Prostate gland (tissue), 2 donors: ENCODE measurements at regions not wholly inside any gene's neighbourhood (a gene's known extent, or its start where the extent isn't known, plus 50 kb on each side); places are given as distances from the start of the nearest gene placed in this dataset.

Source experiments
- DNase-seq: peaks from one replicate; pipeline ENCODE4 v3.0.0-alpha.2; 2019; ENCODE audit warnings: low spot score
- H3K27ac ChIP-seq, 2 donors: fragments of 200-600 bp; sonication (generic); 2 replicates each; pipeline ENCODE4 v1.5.1; 2017 to 2019
- H3K27me3 ChIP-seq: fragments of 200-600 bp; sonication (generic); replicated peaks from 2 replicates; pipeline ENCODE4 v1.5.1; 2019; ENCODE audit not compliant: insufficient read depth
- H3K36me3 ChIP-seq, 2 donors: fragments of 200-600 bp; sonication (generic); 1 replicate in 1 of 2; 2 replicates in 1 of 2; pipeline versions ENCODE4 v1.5.1 to v1.8.1; 2017 to 2019
- H3K4me1 ChIP-seq: fragments of 200-600 bp; sonication (generic); replicated peaks from 2 replicates; pipeline ENCODE4 v1.5.1; 2019
- H3K4me3 ChIP-seq, 2 donors: fragments of 200-600 bp; sonication (generic); 2 replicates each; pipeline ENCODE4 v1.5.1; 2017 to 2019
- H3K9me3 ChIP-seq: fragments of 200-600 bp; sonication (generic); 2 replicates; pipeline ENCODE4 v1.5.1; 2017
- CTCF ChIP-seq, 4 experiments: fragments of 200-600 bp in 2 of 4; fragments of 450-650 bp in 2 of 4; sonication (generic) in 2 of 4; IDR thresholded peaks; 1 replicate in 3 of 4; 2 replicates in 1 of 4; pipeline ENCODE4 v1.5.1; 2016 to 2019; ENCODE audit warnings: antibody characterized with exemption in 4 of 4, mild to moderate bottlenecking in 2 of 4, moderate library complexity in 2 of 4
- POLR2A ChIP-seq: fragments of 450-650 bp; IDR thresholded peaks from one replicate; pipeline ENCODE4 v1.6.1; 2016; ENCODE audit warnings: antibody characterized with exemption, mild to moderate bottlenecking
- POLR2AphosphoS5 ChIP-seq: sonication (generic); formaldehyde crosslinking; IDR thresholded peaks from one replicate; pipeline ENCODE4 v1.6.1; 2017; ENCODE audit warnings: antibody characterized with exemption
- WGBS: methylation state at CpG from one replicate; pipeline ENCODE4 v1.1.5; 2018; 5-methylcytosine and 5-hydroxymethylcytosine counted together
- intact Hi-C: fragments of 100-400 bp; cut with DNase I; formaldehyde crosslinking; loops from one replicate; pipeline ENCODE4 v1.14.2; 2022

DNA sequence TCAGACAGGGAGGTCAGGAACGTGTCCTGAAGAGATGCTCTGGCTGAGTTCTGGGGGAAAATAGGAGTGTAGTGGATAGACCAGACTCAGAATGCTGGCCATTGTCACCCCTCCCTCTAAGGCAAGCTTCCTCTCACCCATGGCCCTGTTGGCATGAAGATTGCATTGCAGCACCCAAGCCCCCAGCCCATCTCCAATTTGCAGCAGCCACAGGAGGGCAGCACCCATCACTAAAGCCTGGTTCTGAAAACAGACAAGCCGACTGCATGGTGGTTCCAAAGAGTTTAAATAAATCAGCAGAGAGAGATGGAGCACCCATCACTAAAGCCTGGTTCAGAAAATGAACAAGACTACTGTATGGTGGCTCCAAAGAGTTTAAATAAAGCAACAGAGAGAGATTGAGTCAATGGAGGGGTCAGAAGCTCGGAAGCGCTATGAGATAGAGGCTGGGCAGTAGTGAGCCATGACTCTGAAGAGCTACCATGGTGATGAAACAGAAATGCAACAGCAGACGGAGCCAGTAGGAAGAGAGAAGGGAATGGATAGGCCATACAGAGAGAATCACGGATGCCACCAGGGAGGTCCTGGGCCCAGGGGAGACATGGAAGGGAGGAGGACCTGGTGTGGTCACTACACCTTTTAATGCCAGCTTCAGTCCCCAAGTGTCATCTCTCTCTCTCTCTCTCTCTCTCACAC, 237.9 kb upstream of the MYO3A start:
- Histone ChIP-seq H3K27ac (no peak overlapping the region), H3K4me1 (no peaks in the 10 kb centered on the region), H3K4me3 (no peak overlapping the region), H3K36me3 (no peaks in the 10 kb centered on the region), H3K9me3 (no peaks in the 10 kb centered on the region), H3K27me3 (no peaks in the 10 kb centered on the region)
- 88% methylated on average over 6 of the region's 6 CpGs for WGBS
- DNase-seq: no peak
- intact Hi-C loops: no loop called here
- TF ChIP-seq POLR2A (no peak), CTCF (IDR thresholded peaks at IDR 0.05) (no peak), POLR2AphosphoS5 (no peak)

- no peak for TF ChIP-seq POLR2AphosphoS5
- no peak for DNase-seq
- WGBS: 86% methylated on average over 5 of the region's 5 CpGs
These were observed 236.6 kb upstream of the MYO3A start for GRCh38 chr10:25697412-25697811.

DNA sequence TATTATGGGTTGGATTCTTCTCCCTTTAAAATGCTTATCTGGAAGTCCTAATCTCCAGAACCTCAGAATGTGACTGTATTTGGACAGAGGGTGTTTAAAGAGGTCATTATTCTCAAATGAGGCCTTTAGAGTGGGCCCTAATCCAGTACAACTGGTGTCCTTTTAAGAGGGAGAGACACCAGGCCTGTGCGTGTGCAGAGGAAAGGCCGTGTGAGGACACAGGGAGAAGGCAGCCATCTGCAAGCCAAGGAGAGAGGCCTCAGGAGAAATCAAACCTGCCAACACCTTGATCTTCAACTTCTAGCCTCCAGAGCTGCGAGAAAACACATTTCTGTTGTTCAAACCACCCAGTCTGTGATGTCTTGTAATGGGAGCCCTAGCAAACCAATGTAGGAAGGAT, 235.4 kb upstream of the MYO3A start:
- H3K27ac ChIP-seq: no peak overlapping the region
- DNase-seq: no peak
- no peaks in the 10 kb centered on the region for H3K4me1 ChIP-seq
- 45% methylated on average over 3 of the region's 3 CpGs for WGBS
- no peak overlapping the region for H3K4me3 ChIP-seq
- H3K36me3 ChIP-seq: no peaks in the 10 kb centered on the region
- TF ChIP-seq POLR2A (no peak), POLR2AphosphoS5 (no peak), CTCF (IDR thresholded peaks at IDR 0.05) (no peak)
- no peaks in the 10 kb centered on the region for H3K27me3 ChIP-seq
- intact Hi-C loops: no loop called here
- H3K9me3 ChIP-seq: no peaks in the 10 kb centered on the region

More at GRCh38 chr10:25697412-25697811, 236.6 kb upstream of the MYO3A start:
- H3K4me3 ChIP-seq: no peak overlapping the region
- intact Hi-C loops: no loop called here
- no peaks in the 10 kb centered on the region for H3K9me3 ChIP-seq
- H3K27me3 ChIP-seq: no peaks in the 10 kb centered on the region
- no peak overlapping the region for H3K27ac ChIP-seq
- no peaks in the 10 kb centered on the region for H3K4me1 ChIP-seq
- no peaks in the 10 kb centered on the region for H3K36me3 ChIP-seq

- no peak for TF ChIP-seq POLR2AphosphoS5
- TF ChIP-seq CTCF (IDR thresholded peaks at IDR 0.05): no peak
- no peak for TF ChIP-seq POLR2A
- Histone ChIP-seq H3K27me3 (no peaks in the 10 kb centered on the region), H3K27ac (no peak overlapping the region), H3K9me3 (no peaks in the 10 kb centered on the region), H3K4me3 (no peak overlapping the region), H3K4me1 (no peaks in the 10 kb centered on the region), H3K36me3 (no peaks in the 10 kb centered on the region)
- no peak for DNase-seq
- intact Hi-C loops: no loop called here
- 100% methylated on average over 2 of the region's 2 CpGs for WGBS
These were observed 234.4 kb upstream of the MYO3A start for GRCh38 chr10:25699631-25700030.

GRCh38 chr10:25701652-25702051, 232.4 kb upstream of the MYO3A start:
- H3K36me3 ChIP-seq: no peaks in the 10 kb centered on the region
- DNase-seq: no peak
- TF ChIP-seq POLR2A (no peak), POLR2AphosphoS5 (no peak), CTCF (IDR thresholded peaks at IDR 0.05) (no peak)
- H3K27me3 ChIP-seq: no peaks in the 10 kb centered on the region
- H3K4me3 ChIP-seq: no peak overlapping the region
- WGBS: 58% methylated on average over 15 of the region's 15 CpGs
- intact Hi-C loops: no loop called here
- H3K27ac ChIP-seq: no peak overlapping the region
- H3K4me1 ChIP-seq: no peaks in the 10 kb centered on the region
- no peaks in the 10 kb centered on the region for H3K9me3 ChIP-seq
